DOHH2 (cell line): ENCODE measurements at regions not wholly inside any gene's neighbourhood (a gene's known extent, or its start where the extent isn't known, plus 50 kb on each side); places are given as distances from the start of the nearest gene placed in this dataset.

Source experiments
- H3F3A ChIP-seq: fragments of 200-600 bp; sonication (generic), shearing (Covaris generic); 2 replicates; pipeline ENCODE4 v1.6.0; 2016; ENCODE audit warnings: antibody characterized with exemption, mild to moderate bottlenecking; ENCODE audit not compliant: control insufficient read depth, insufficient read depth
- H3K27ac ChIP-seq: fragments of 200-600 bp; sonication (generic); 2 replicates; pipeline ENCODE4 v1.5.1; 2014; ENCODE audit warnings: low read depth, mild to moderate bottlenecking, low read length, moderate library complexity
- H3K27me3 ChIP-seq: fragments of 200-600 bp; sonication (generic); 2 replicates; pipeline ENCODE4 v1.6.1; 2014; ENCODE audit warnings: mild to moderate bottlenecking, low read length, mixed read lengths; ENCODE audit not compliant: control insufficient read depth
- H3K36me3 ChIP-seq: fragments of 200-600 bp; sonication (generic); 2 replicates; pipeline ENCODE4 v1.6.1; 2014; ENCODE audit warnings: mild to moderate bottlenecking, low read length, moderate library complexity, mixed read lengths; ENCODE audit not compliant: control insufficient read depth
- H3K4me1 ChIP-seq: fragments of 200-600 bp; sonication (generic); 2 replicates; pipeline ENCODE4 v1.6.1; 2014; ENCODE audit warnings: mild to moderate bottlenecking, low read length, mixed read lengths; ENCODE audit not compliant: control insufficient read depth
- H3K4me2 ChIP-seq: fragments of 200-600 bp; sonication (generic); 2 replicates; pipeline ENCODE4 v1.6.0; 2014; ENCODE audit warnings: mild to moderate bottlenecking, low read length, moderate library complexity
- H3K4me3 ChIP-seq: fragments of 200-600 bp; sonication (generic); 2 replicates; pipeline ENCODE4 v1.5.1; 2014; ENCODE audit warnings: mild to moderate bottlenecking, low read length, mixed read lengths
- H3K79me2 ChIP-seq: fragments of 200-600 bp; sonication (generic); 2 replicates; pipeline ENCODE4 v1.6.1; 2014; ENCODE audit warnings: mild to moderate bottlenecking, low read length, mixed read lengths; ENCODE audit not compliant: control insufficient read depth
- H3K9me2 ChIP-seq: fragments of 200-600 bp; sonication (generic); replicated peaks from 2 replicates; pipeline ENCODE4 v1.6.1; 2014; ENCODE audit warnings: mild to moderate bottlenecking, low read length, mixed read lengths; ENCODE audit not compliant: control insufficient read depth
- H3K9me3 ChIP-seq: fragments of 200-600 bp; sonication (generic); 2 replicates; pipeline ENCODE4 v1.6.1; 2014; ENCODE audit warnings: antibody characterized with exemption, low read length, mixed read lengths; ENCODE audit not compliant: control insufficient read depth, insufficient read depth
- H4K20me1 ChIP-seq: fragments of 200-600 bp; sonication (generic); 2 replicates; pipeline ENCODE4 v1.6.0; 2014; ENCODE audit warnings: low read depth, mild to moderate bottlenecking, antibody characterized with exemption, low read length, moderate library complexity; ENCODE audit not compliant: control insufficient read depth, insufficient read depth
- EZH2phosphoT487 ChIP-seq: fragments of 200-600 bp; sonication (generic); IDR thresholded peaks from 2 replicates; pipeline ENCODE4 v1.6.1; 2017; ENCODE audit warnings: borderline replicate concordance, mild to moderate bottlenecking, antibody characterized with exemption, low read length, moderate library complexity, mixed read lengths
- TF ChIP-seq, protein P1 (sequence below): fragments of 200-600 bp; sonication (generic); IDR thresholded peaks from one replicate; pipeline ENCODE4 v1.5.1; 2014; ENCODE audit warnings: antibody characterized with exemption, mild to moderate bottlenecking, low read depth, low read length; ENCODE audit not compliant: poor library complexity, severe bottlenecking

DNA sequence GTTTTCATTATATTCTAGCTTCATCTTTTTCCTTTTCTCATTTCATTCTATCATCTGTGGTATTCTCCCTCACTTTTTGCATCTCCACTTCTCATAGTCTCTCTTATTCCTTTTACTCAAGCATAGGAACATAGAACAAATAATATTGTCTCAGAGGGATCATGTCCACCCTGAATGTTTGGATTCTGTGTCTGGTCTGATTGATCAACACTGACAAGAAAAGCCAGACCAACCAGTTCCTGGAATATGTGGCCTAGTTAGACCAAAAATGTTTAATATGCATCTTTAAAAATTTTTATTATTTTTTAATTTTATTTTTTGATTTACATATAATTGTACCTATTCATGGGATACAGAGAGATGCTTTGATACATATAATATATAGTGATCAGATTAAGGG lies 212.0 kb upstream of the ALCAM start:
- H3K4me2 ChIP-seq = no peak overlapping the region
- no peak for TF ChIP-seq EZH2phosphoT487
- TF ChIP-seq, protein P1, sequence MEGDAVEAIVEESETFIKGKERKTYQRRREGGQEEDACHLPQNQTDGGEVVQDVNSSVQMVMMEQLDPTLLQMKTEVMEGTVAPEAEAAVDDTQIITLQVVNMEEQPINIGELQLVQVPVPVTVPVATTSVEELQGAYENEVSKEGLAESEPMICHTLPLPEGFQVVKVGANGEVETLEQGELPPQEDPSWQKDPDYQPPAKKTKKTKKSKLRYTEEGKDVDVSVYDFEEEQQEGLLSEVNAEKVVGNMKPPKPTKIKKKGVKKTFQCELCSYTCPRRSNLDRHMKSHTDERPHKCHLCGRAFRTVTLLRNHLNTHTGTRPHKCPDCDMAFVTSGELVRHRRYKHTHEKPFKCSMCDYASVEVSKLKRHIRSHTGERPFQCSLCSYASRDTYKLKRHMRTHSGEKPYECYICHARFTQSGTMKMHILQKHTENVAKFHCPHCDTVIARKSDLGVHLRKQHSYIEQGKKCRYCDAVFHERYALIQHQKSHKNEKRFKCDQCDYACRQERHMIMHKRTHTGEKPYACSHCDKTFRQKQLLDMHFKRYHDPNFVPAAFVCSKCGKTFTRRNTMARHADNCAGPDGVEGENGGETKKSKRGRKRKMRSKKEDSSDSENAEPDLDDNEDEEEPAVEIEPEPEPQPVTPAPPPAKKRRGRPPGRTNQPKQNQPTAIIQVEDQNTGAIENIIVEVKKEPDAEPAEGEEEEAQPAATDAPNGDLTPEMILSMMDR = no peak
- H3K36me3 ChIP-seq = no peaks in the 10 kb centered on the region
- no peak overlapping the region for H3K4me3 ChIP-seq
- H3K27me3 ChIP-seq = no peaks in the 10 kb centered on the region
- H3K27ac ChIP-seq = no peak overlapping the region
- H3F3A ChIP-seq = no peaks in the 10 kb centered on the region
- no peaks in the 10 kb centered on the region for H3K4me1 ChIP-seq
- H4K20me1 ChIP-seq = no peaks in the 10 kb centered on the region
- H3K79me2 ChIP-seq = no peaks in the 10 kb centered on the region
- H3K9me2 ChIP-seq = no peaks in the 10 kb centered on the region
- H3K9me3 ChIP-seq = no peaks in the 10 kb centered on the region

- no peaks in the 10 kb centered on the region for H3K4me1 ChIP-seq
- H3K27ac ChIP-seq = no peak overlapping the region
- H3K79me2 ChIP-seq = no peaks in the 10 kb centered on the region
- H3K27me3 ChIP-seq = no peaks in the 10 kb centered on the region
- H3K9me3 ChIP-seq = no peaks in the 10 kb centered on the region
- H3K36me3 ChIP-seq = no peaks in the 10 kb centered on the region
- H4K20me1 ChIP-seq = no peaks in the 10 kb centered on the region
- no peak overlapping the region for H3K4me2 ChIP-seq
- no peak for TF ChIP-seq EZH2phosphoT487
- TF ChIP-seq, protein P1 = no peak
- no peak overlapping the region for H3K4me3 ChIP-seq
- no peaks in the 10 kb centered on the region for H3K9me2 ChIP-seq
- no peaks in the 10 kb centered on the region for H3F3A ChIP-seq
Measured at GRCh38 chr3:105157067-105157765, 209.5 kb upstream of the ALCAM start.

- Histone ChIP-seq H3K4me3 (no peak overlapping the region), H3F3A (no peaks in the 10 kb centered on the region), H3K27me3 (no peaks in the 10 kb centered on the region), H3K9me3 (no peaks in the 10 kb centered on the region), H3K36me3 (no peaks in the 10 kb centered on the region), H3K9me2 (no peaks in the 10 kb centered on the region), H3K4me1 (no peaks in the 10 kb centered on the region), H3K27ac (no peak overlapping the region), H3K79me2 (no peaks in the 10 kb centered on the region), H4K20me1 (no peaks in the 10 kb centered on the region), H3K4me2 (no peak overlapping the region)
- no peak for TF ChIP-seq EZH2phosphoT487
- TF ChIP-seq, protein P1 = no peak
Measured at GRCh38 chr3:105157766-105158085, 209.0 kb upstream of the ALCAM start.

- no peak overlapping the region for H3K4me2 ChIP-seq
- H3K79me2 ChIP-seq = no peaks in the 10 kb centered on the region
- H3K36me3 ChIP-seq = no peaks in the 10 kb centered on the region
- H3K27ac ChIP-seq = no peak overlapping the region
- no peak overlapping the region for H3K4me3 ChIP-seq
- H3K27me3 ChIP-seq = no peaks in the 10 kb centered on the region
- H3F3A ChIP-seq = no peaks in the 10 kb centered on the region
- no peaks in the 10 kb centered on the region for H3K9me3 ChIP-seq
- no peaks in the 10 kb centered on the region for H3K4me1 ChIP-seq
- no peaks in the 10 kb centered on the region for H3K9me2 ChIP-seq
- no peak for TF ChIP-seq EZH2phosphoT487
- TF ChIP-seq, protein P1 = no peak
- H4K20me1 ChIP-seq = no peaks in the 10 kb centered on the region
Measured at GRCh38 chr3:105158286-105158685, 208.4 kb upstream of the ALCAM start.
